IPS-15b (cell line): ENCODE measurements at regions not wholly inside any gene's neighbourhood (a gene's known extent, or its start where the extent isn't known, plus 50 kb on each side); places are given as distances from the start of the nearest gene placed in this dataset.

Experiments used
- H3K27me3 ChIP-seq: one replicate; pipeline ENCODE4 v1.6.1; 2013; ENCODE audit warnings: low read length; ENCODE audit not compliant: control insufficient read depth, insufficient read depth
- H3K36me3 ChIP-seq: one replicate; pipeline ENCODE4 v1.6.1; 2013; ENCODE audit warnings: low read length; ENCODE audit not compliant: control insufficient read depth, insufficient read depth
- H3K4me1 ChIP-seq: one replicate; pipeline ENCODE4 v1.6.1; 2013; ENCODE audit warnings: mild to moderate bottlenecking, low read length; ENCODE audit not compliant: control insufficient read depth, insufficient read depth
- H3K4me3 ChIP-seq: one replicate; pipeline ENCODE4 v1.5.1; 2013; ENCODE audit warnings: low read depth, low read length
- H3K9ac ChIP-seq: one replicate; pipeline ENCODE4 v1.6.1; 2013; ENCODE audit warnings: low read depth, mild to moderate bottlenecking, low read length
- H3K9me3 ChIP-seq: one replicate; pipeline ENCODE4 v1.6.1; 2013; ENCODE audit warnings: mild to moderate bottlenecking, low read length; ENCODE audit not compliant: control insufficient read depth, insufficient read depth

GRCh38 chr5:87116825-87117512 is 150.7 kb upstream of the RASA1 start:
- H3K9me3 ChIP-seq = no peaks in the 10 kb centered on the region
- no peaks in the 10 kb centered on the region for H3K27me3 ChIP-seq
- no peak overlapping the region for H3K4me3 ChIP-seq
- H3K4me1 ChIP-seq = no peaks in the 10 kb centered on the region
- H3K36me3 ChIP-seq = no peaks in the 10 kb centered on the region
- no peak overlapping the region for H3K9ac ChIP-seq

GRCh38 chr5:87119588-87119987 is 148.1 kb upstream of the RASA1 start:
- Histone ChIP-seq H3K9ac (no peak overlapping the region), H3K27me3 (no peaks in the 10 kb centered on the region), H3K36me3 (no peaks in the 10 kb centered on the region), H3K4me3 (no peak overlapping the region), H3K9me3 (no peaks in the 10 kb centered on the region), H3K4me1 (no peaks in the 10 kb centered on the region)

GRCh38 chr5:87120518-87121303 is 147.0 kb upstream of the RASA1 start:
- Histone ChIP-seq H3K4me1 (no peaks in the 10 kb centered on the region), H3K9me3 (no peaks in the 10 kb centered on the region), H3K9ac (no peak overlapping the region), H3K27me3 (no peaks in the 10 kb centered on the region), H3K4me3 (no peak overlapping the region), H3K36me3 (no peaks in the 10 kb centered on the region)

GRCh38 chr5:87121304-87122150 is 146.2 kb upstream of the RASA1 start:
- no peaks in the 10 kb centered on the region for H3K9me3 ChIP-seq
- no peaks in the 10 kb centered on the region for H3K36me3 ChIP-seq
- H3K27me3 ChIP-seq = no peaks in the 10 kb centered on the region
- H3K4me1 ChIP-seq = no peaks in the 10 kb centered on the region
- H3K9ac ChIP-seq = no peak overlapping the region
- H3K4me3 ChIP-seq = no peak overlapping the region

GRCh38 chr5:87122151-87122977 is 145.3 kb upstream of the RASA1 start:
- Histone ChIP-seq H3K9ac (no peak overlapping the region), H3K4me3 (no peak overlapping the region), H3K4me1 (no peaks in the 10 kb centered on the region)

GRCh38 chr5:87125766-87126165 is 141.9 kb upstream of the RASA1 start:
- no peak overlapping the region for H3K9ac ChIP-seq
- H3K4me1 ChIP-seq = no peaks in the 10 kb centered on the region
- H3K27me3 ChIP-seq = no peaks in the 10 kb centered on the region
- no peaks in the 10 kb centered on the region for H3K36me3 ChIP-seq
- no peaks in the 10 kb centered on the region for H3K9me3 ChIP-seq
- no peak overlapping the region for H3K4me3 ChIP-seq

More at GRCh38 chr5:87122151-87122977, 145.3 kb upstream of the RASA1 start:
- Histone ChIP-seq H3K9me3 (no peaks in the 10 kb centered on the region), H3K27me3 (no peaks in the 10 kb centered on the region), H3K36me3 (no peaks in the 10 kb centered on the region)

- Histone ChIP-seq H3K4me1 (no peaks in the 10 kb centered on the region), H3K9me3 (no peaks in the 10 kb centered on the region), H3K9ac (no peak overlapping the region), H3K4me3 (no peak overlapping the region), H3K36me3 (no peaks in the 10 kb centered on the region), H3K27me3 (no peaks in the 10 kb centered on the region)
These were observed 140.8 kb upstream of the RASA1 start for GRCh38 chr5:87126869-87127268.

- Histone ChIP-seq H3K4me3 (no peak overlapping the region), H3K4me1 (no peaks in the 10 kb centered on the region), H3K27me3 (no peaks in the 10 kb centered on the region), H3K9me3 (no peaks in the 10 kb centered on the region), H3K9ac (no peak overlapping the region), H3K36me3 (no peaks in the 10 kb centered on the region)
These were observed 140.3 kb upstream of the RASA1 start for GRCh38 chr5:87127426-87127825.

GRCh38 chr5:87127956-87128687 is 139.6 kb upstream of the RASA1 start:
- Histone ChIP-seq H3K4me1 (no peaks in the 10 kb centered on the region), H3K27me3 (no peaks in the 10 kb centered on the region), H3K9ac (no peak overlapping the region), H3K4me3 (no peak overlapping the region), H3K36me3 (no peaks in the 10 kb centered on the region), H3K9me3 (no peaks in the 10 kb centered on the region)

GRCh38 chr5:87129046-87129445 is 138.6 kb upstream of the RASA1 start:
- no peaks in the 10 kb centered on the region for H3K4me1 ChIP-seq
- no peak overlapping the region for H3K4me3 ChIP-seq
- H3K27me3 ChIP-seq = no peaks in the 10 kb centered on the region
- H3K9ac ChIP-seq = no peak overlapping the region
- no peaks in the 10 kb centered on the region for H3K36me3 ChIP-seq
- H3K9me3 ChIP-seq = no peaks in the 10 kb centered on the region
